GM13976 (cell line): ENCODE measurements at regions not wholly inside any gene's neighbourhood (a gene's known extent, or its start where the extent isn't known, plus 50 kb on each side); places are given as distances from the start of the nearest gene placed in this dataset.

Experiments
- DNase-seq: peaks from one replicate; pipeline ENCODE4 v3.0.0; 2012; ENCODE audit warnings: low spot score
- in situ Hi-C: fragments of 300-500 bp; cut with MboI; formaldehyde crosslinking; loops from one replicate; pipeline ENCODE4 v1.12.0; 2022; ENCODE audit warnings: low sequenced_read_pairs, mixed read lengths, inconsistent platforms; ENCODE audit not compliant: unreplicated experiment
- TF ChIP-seq, protein P1 (sequence below): IDR thresholded peaks from 2 replicates; pipeline ENCODE4 v1.5.1; 2012; ENCODE audit warnings: borderline replicate concordance, mild to moderate bottlenecking; ENCODE audit not compliant: insufficient read depth; ENCODE audit errors: extremely low read depth, missing control alignments, control extremely low read depth

- no peak for DNase-seq
- in situ Hi-C loops: no loop called here
- TF ChIP-seq, protein P1, sequence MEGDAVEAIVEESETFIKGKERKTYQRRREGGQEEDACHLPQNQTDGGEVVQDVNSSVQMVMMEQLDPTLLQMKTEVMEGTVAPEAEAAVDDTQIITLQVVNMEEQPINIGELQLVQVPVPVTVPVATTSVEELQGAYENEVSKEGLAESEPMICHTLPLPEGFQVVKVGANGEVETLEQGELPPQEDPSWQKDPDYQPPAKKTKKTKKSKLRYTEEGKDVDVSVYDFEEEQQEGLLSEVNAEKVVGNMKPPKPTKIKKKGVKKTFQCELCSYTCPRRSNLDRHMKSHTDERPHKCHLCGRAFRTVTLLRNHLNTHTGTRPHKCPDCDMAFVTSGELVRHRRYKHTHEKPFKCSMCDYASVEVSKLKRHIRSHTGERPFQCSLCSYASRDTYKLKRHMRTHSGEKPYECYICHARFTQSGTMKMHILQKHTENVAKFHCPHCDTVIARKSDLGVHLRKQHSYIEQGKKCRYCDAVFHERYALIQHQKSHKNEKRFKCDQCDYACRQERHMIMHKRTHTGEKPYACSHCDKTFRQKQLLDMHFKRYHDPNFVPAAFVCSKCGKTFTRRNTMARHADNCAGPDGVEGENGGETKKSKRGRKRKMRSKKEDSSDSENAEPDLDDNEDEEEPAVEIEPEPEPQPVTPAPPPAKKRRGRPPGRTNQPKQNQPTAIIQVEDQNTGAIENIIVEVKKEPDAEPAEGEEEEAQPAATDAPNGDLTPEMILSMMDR: no peak
Measured at GRCh38 chr16:9533042-9533441, 441.6 kb downstream of the HAPSTR1 start.

GRCh38 chr16:9534759-9535158 lies 443.3 kb downstream of the HAPSTR1 start:
- in situ Hi-C loops: no loop called here
- DNase-seq: no peak
- TF ChIP-seq, protein P1: no peak

- in situ Hi-C loops: no loop called here
- no peak for DNase-seq
- TF ChIP-seq, protein P1: no peak
Measured at GRCh38 chr16:9536905-9537304, 445.5 kb downstream of the HAPSTR1 start.

DNA sequence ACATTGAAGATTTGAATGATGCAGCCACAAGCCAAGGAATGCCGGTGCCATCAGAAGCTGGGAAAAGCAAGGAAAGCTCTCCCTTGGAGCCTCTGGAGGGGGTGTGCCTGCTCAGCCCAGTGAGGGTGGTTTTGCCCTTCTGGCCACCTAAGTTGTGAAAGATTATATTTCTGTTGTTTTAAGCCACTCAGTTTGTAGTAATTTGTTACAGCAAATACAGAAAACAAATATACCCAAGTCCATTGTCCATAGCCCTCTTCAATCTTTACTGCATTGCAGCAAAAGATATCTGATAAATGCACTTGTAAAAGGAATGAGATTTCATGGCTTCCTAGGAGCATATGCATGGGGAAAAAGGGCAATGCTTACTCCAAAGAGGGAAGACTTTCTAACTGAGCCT lies 447.9 kb downstream of the HAPSTR1 start:
- DNase-seq: no peak
- in situ Hi-C loops: no loop called here
- TF ChIP-seq, protein P1: no peak

- no peak for DNase-seq
Measured at GRCh38 chr16:9541723-9542122, 450.3 kb downstream of the HAPSTR1 start.

GRCh38 chr16:9542165-9542755 lies 450.8 kb downstream of the HAPSTR1 start:
- in situ Hi-C loops: no loop called here
- DNase-seq: no peak

More at GRCh38 chr16:9541723-9542122, 450.3 kb downstream of the HAPSTR1 start:
- in situ Hi-C loops: no loop called here
- TF ChIP-seq, protein P1: no peak

More at GRCh38 chr16:9542165-9542755, 450.8 kb downstream of the HAPSTR1 start:
- TF ChIP-seq, protein P1: no peak
